GM23338 (cell line): ENCODE measurements at regions not wholly inside any gene's neighbourhood (a gene's known extent, or its start where the extent isn't known, plus 50 kb on each side); places are given as distances from the start of the nearest gene placed in this dataset.

Source experiments
- ATAC-seq: fragments of 200-7000 bp; cut with Tn5 transposase; 3 replicates; pipeline ENCODE4 v1.9.1; 2020
- DNase-seq: peaks from one replicate; pipeline ENCODE4 v3.0.0-alpha.2; 2015; ENCODE audit warnings: low spot score
- H2AFZ ChIP-seq: fragments of 200-600 bp; sonication (generic); 2 replicates; pipeline ENCODE4 v1.8.0; 2016; ENCODE audit warnings: antibody characterized with exemption, mild to moderate bottlenecking, moderate library complexity
- H3F3A ChIP-seq: fragments of 200-600 bp; sonication (generic); replicated peaks from 2 replicates; pipeline ENCODE4 v1.8.0; 2017; ENCODE audit warnings: antibody characterized with exemption, mixed run types, low read depth
- H3K27ac ChIP-seq: fragments of 200-600 bp; sonication (generic); 2 replicates; pipeline ENCODE4 v1.6.1; 2016; ENCODE audit warnings: low read depth
- H3K27me3 ChIP-seq: fragments of 200-600 bp; sonication (generic); 2 replicates; pipeline ENCODE4 v1.8.0; 2016; ENCODE audit warnings: mild to moderate bottlenecking, mixed run types, moderate library complexity; ENCODE audit not compliant: insufficient read depth
- H3K36me3 ChIP-seq: fragments of 200-600 bp; sonication (generic); 2 replicates; pipeline ENCODE4 v1.8.0; 2016; ENCODE audit warnings: mild to moderate bottlenecking; ENCODE audit not compliant: insufficient read depth
- H3K4me1 ChIP-seq: fragments of 200-600 bp; sonication (generic); 2 replicates; pipeline ENCODE4 v1.8.0; 2016; ENCODE audit warnings: mild to moderate bottlenecking, moderate library complexity; ENCODE audit not compliant: insufficient read depth
- H3K4me2 ChIP-seq: fragments of 200-600 bp; sonication (generic); 2 replicates; pipeline ENCODE4 v1.7.1; 2017; ENCODE audit warnings: mixed run types
- H3K4me3 ChIP-seq: fragments of 200-600 bp; sonication (generic); 2 replicates; pipeline ENCODE4 v1.6.1; 2016; ENCODE audit warnings: mixed run types
- H3K79me2 ChIP-seq: fragments of 200-600 bp; sonication (generic); replicated peaks from 2 replicates; pipeline ENCODE4 v1.8.0; 2017; ENCODE audit warnings: mild to moderate bottlenecking; ENCODE audit not compliant: insufficient read depth
- H3K9me2 ChIP-seq: fragments of 200-600 bp; sonication (generic); 2 replicates; pipeline ENCODE4 v1.8.0; 2017; ENCODE audit not compliant: insufficient read depth
- H4K20me1 ChIP-seq: fragments of 200-600 bp; sonication (generic); replicated peaks from 2 replicates; pipeline ENCODE4 v1.8.0; 2017; ENCODE audit warnings: mild to moderate bottlenecking; ENCODE audit not compliant: insufficient read depth
- H3K27ac Mint-ChIP-seq: 2 replicates; pipeline ENCODE4 v1.8.0; 2020; ENCODE audit warnings: inconsistent platforms, mild to moderate bottlenecking, moderate library complexity, mixed read lengths
- H3K27me3 Mint-ChIP-seq: 3 replicates; pipeline ENCODE4 v1.8.0; 2022; ENCODE audit warnings: low read depth, mild to moderate bottlenecking, moderate library complexity, mixed read lengths, inconsistent platforms; ENCODE audit not compliant: insufficient read depth, poor library complexity
- H3K36me3 Mint-ChIP-seq: 3 replicates; pipeline ENCODE4 v1.8.0; 2021; ENCODE audit warnings: low read depth, mild to moderate bottlenecking, inconsistent platforms, moderate library complexity, mixed read lengths
- H3K4me1 Mint-ChIP-seq: 3 replicates; pipeline ENCODE4 v1.8.0; 2020; ENCODE audit warnings: mild to moderate bottlenecking, inconsistent platforms, mixed read lengths
- H3K4me3 Mint-ChIP-seq: 3 replicates; pipeline ENCODE4 v1.8.0; 2021; ENCODE audit warnings: moderate library complexity, mild to moderate bottlenecking, inconsistent platforms, mixed read lengths
- H3K9me3 Mint-ChIP-seq: 3 replicates; pipeline ENCODE4 v1.8.0; 2020; ENCODE audit warnings: moderate library complexity, mild to moderate bottlenecking, inconsistent platforms, mixed read lengths
- CREB1 ChIP-seq: fragments of 250-450 bp; sonication (Bioruptor Pico); IDR thresholded peaks from 2 replicates; pipeline ENCODE4 v1.5.0; 2020; ENCODE audit warnings: low read depth, mild to moderate bottlenecking, moderate library complexity
- EZH2 ChIP-seq: fragments of 200-600 bp; sonication (generic); IDR thresholded peaks from one replicate; pipeline ENCODE4 v1.8.0; 2017; ENCODE audit warnings: antibody characterized with exemption, mild to moderate bottlenecking, low read depth; ENCODE audit not compliant: unreplicated experiment
- EZH2phosphoT487 ChIP-seq: fragments of 200-600 bp; sonication (generic); IDR thresholded peaks from one replicate; pipeline ENCODE4 v1.8.1; 2018; ENCODE audit warnings: antibody characterized with exemption; ENCODE audit not compliant: unreplicated experiment
- JUNB ChIP-seq: IDR thresholded peaks from one replicate; pipeline ENCODE4 v1.6.1; 2016; ENCODE audit warnings: antibody characterized with exemption; ENCODE audit not compliant: unreplicated experiment
- NANOG ChIP-seq: IDR thresholded peaks from 2 replicates; pipeline ENCODE4 v1.6.1; 2016; ENCODE audit warnings: antibody characterized with exemption, borderline replicate concordance
- POLR2AphosphoS5 ChIP-seq: IDR thresholded peaks from 2 replicates; pipeline ENCODE4 v1.6.1; 2016; ENCODE audit warnings: antibody characterized with exemption, low read depth
- REST ChIP-seq: IDR thresholded peaks from one replicate; pipeline ENCODE4 v1.6.1; 2018; ENCODE audit warnings: antibody characterized with exemption; ENCODE audit not compliant: unreplicated experiment
- STAT1 ChIP-seq: IDR thresholded peaks from one replicate; pipeline ENCODE4 v1.6.1; 2016; ENCODE audit warnings: antibody characterized with exemption; ENCODE audit not compliant: unreplicated experiment
- ZNF114 ChIP-seq: fragments of 250-450 bp; sonication (Bioruptor Pico); IDR thresholded peaks from 2 replicates; pipeline ENCODE4 v1.5.0; 2020; ENCODE audit warnings: mild to moderate bottlenecking, moderate library complexity
- ZNF331 ChIP-seq: fragments of 250-450 bp; sonication (Bioruptor Pico); IDR thresholded peaks from 2 replicates; pipeline ENCODE4 v1.5.0; 2020; ENCODE audit warnings: low read depth, mild to moderate bottlenecking, moderate library complexity
- ZNF462 ChIP-seq: fragments of 250-450 bp; sonication (Bioruptor Pico); IDR thresholded peaks from 2 replicates; pipeline ENCODE4 v1.5.0; 2020; ENCODE audit warnings: mild to moderate bottlenecking, moderate library complexity
- TF ChIP-seq, protein P1 (sequence below): IDR thresholded peaks from 2 replicates; pipeline ENCODE4 v1.6.1; 2016; ENCODE audit warnings: antibody characterized with exemption
- TF ChIP-seq, protein P2 (sequence below), 2 experiments: fragments of 200-600 bp in 1 of 2; sonication (generic) in 1 of 2; conservative IDR thresholded peaks; 2 replicates each; pipeline versions ENCODE4 v1.5.1 to v1.6.1; 2016 to 2017; ENCODE audit warnings: antibody characterized with exemption in 2 of 2, low read depth in 2 of 2, mild to moderate bottlenecking in 2 of 2, moderate library complexity in 1 of 2

DNA sequence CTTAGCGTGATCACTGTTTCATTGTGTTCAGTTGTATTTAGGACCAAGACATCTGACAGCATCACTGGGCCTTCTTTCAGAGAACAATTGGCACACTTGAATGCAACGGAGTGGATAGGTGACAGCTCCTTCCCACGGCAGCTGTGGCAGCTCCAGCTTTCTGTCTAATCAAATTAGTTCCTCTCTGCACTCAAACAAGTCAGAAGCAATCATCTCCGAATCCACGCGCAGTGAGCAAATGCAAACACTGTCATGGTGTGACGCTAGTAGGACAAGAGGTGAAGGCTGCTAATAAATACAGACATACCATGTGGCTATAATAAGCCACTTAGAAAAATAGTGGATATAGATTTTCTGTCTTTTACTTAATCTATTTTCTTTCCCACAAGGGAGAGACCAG is 542.4 kb downstream of the ACTR3B start:
- ATAC-seq = no peak
- Histone ChIP-seq H3K4me3 (no peak overlapping the region), H3K79me2 (no peaks in the 10 kb centered on the region), H4K20me1 (no peaks in the 10 kb centered on the region), H3K27ac (no peak overlapping the region), H3K36me3 (no peaks in the 10 kb centered on the region), H3K9me2 (no peaks in the 10 kb centered on the region), H3K4me2 (no peak overlapping the region), H2AFZ (no peak overlapping the region), H3F3A (no peaks in the 10 kb centered on the region), H3K27me3 (no peaks in the 10 kb centered on the region), H3K4me1 (no peaks in the 10 kb centered on the region)
- Mint-ChIP-seq H3K4me3 (no peak overlapping the region), H3K27me3 (peaks cover 3% of the 10 kb centered on the region), H3K36me3 (peaks cover 7% of the 10 kb centered on the region), H3K9me3 (peaks cover 97% of the 10 kb centered on the region), H3K27ac (no peak overlapping the region), H3K4me1 (no peaks in the 10 kb centered on the region)
- DNase-seq = no peak
- TF ChIP-seq EZH2phosphoT487 (no peak), CREB1 (CRISPR knock-in tag) (no peak), ZNF114 (no peak), POLR2AphosphoS5 (no peak), STAT1 (no peak), ZNF462 (CRISPR knock-in tag) (no peak), EZH2 (no peak), NANOG (no peak), REST (no peak), JUNB (no peak), ZNF331 (CRISPR knock-in tag) (no peak)
- TF ChIP-seq, protein P1, sequence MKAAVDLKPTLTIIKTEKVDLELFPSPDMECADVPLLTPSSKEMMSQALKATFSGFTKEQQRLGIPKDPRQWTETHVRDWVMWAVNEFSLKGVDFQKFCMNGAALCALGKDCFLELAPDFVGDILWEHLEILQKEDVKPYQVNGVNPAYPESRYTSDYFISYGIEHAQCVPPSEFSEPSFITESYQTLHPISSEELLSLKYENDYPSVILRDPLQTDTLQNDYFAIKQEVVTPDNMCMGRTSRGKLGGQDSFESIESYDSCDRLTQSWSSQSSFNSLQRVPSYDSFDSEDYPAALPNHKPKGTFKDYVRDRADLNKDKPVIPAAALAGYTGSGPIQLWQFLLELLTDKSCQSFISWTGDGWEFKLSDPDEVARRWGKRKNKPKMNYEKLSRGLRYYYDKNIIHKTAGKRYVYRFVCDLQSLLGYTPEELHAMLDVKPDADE = no peak
- TF ChIP-seq, protein P2, sequence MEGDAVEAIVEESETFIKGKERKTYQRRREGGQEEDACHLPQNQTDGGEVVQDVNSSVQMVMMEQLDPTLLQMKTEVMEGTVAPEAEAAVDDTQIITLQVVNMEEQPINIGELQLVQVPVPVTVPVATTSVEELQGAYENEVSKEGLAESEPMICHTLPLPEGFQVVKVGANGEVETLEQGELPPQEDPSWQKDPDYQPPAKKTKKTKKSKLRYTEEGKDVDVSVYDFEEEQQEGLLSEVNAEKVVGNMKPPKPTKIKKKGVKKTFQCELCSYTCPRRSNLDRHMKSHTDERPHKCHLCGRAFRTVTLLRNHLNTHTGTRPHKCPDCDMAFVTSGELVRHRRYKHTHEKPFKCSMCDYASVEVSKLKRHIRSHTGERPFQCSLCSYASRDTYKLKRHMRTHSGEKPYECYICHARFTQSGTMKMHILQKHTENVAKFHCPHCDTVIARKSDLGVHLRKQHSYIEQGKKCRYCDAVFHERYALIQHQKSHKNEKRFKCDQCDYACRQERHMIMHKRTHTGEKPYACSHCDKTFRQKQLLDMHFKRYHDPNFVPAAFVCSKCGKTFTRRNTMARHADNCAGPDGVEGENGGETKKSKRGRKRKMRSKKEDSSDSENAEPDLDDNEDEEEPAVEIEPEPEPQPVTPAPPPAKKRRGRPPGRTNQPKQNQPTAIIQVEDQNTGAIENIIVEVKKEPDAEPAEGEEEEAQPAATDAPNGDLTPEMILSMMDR (conservative IDR thresholded peaks at IDR 0.05; ENCODE audit: low read depth in 2 of 2) = no peak
